ENCODE measurements at regions not wholly inside any gene's neighbourhood (a gene's known extent, or its start where the extent isn't known, plus 50 kb on each side); places are given as distances from the start of the nearest gene placed in this dataset.

GRCh38 chr3:106720510-106720909 lies 656.7 kb upstream of the CCDC54 start:
- no peak for TF ChIP-seq CTCF (conservative IDR thresholded peaks at IDR 0.05 in 1 of 2, IDR thresholded peaks at IDR 0.05 in 1 of 2; ENCODE audit: extremely low read depth in 1 of 2, insufficient read depth in 1 of 2, low read depth in 1 of 2, low read length in 2 of 2)
- no peak for TF ChIP-seq EZH2 (IDR thresholded peaks at IDR 0.05; ENCODE audit: borderline replicate concordance, low read length)

Data from mammary epithelial cell (primary cell).